SH-SY5Y (cell line): ENCODE measurements at regions not wholly inside any gene's neighbourhood (a gene's known extent, or its start where the extent isn't known, plus 50 kb on each side); places are given as distances from the start of the nearest gene placed in this dataset.

ENCODE experiments used
- GATA2 ChIP-seq: IDR thresholded peaks from 2 replicates; pipeline ENCODE4 v1.6.1; 2011; ENCODE audit warnings: mild to moderate bottlenecking, low read depth, low read length
- GATA3 ChIP-seq: IDR thresholded peaks from 2 replicates; pipeline ENCODE4 v1.6.1; 2011; ENCODE audit warnings: low read depth, mild to moderate bottlenecking, low read length, moderate library complexity

DNA sequence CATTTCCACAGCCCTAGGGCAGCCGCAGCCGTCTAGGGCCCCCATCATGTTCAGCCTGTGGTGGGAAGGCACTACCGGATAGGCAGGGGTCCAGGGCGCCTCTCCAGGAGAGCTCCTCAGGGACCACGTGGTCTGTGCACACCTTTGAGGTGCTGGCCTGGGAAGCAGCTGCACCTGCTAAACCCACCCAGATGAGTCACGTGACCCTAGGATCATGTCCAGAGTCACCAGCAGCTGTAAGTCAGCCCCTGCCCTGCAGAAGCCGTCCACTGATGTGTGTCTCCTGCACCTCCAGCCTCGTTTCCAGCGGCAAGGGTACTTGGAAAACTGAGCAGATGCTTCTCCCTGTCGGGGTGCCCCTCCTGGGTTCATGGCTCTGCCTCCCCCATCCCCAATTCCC is 682.6 kb upstream of the SALL3 start:
- TF ChIP-seq GATA3 = no peak
- TF ChIP-seq GATA2 = no peak
